Fibroblast of lung (primary cell): ENCODE measurements at regions not wholly inside any gene's neighbourhood (a gene's known extent, or its start where the extent isn't known, plus 50 kb on each side); places are given as distances from the start of the nearest gene placed in this dataset.

Source experiments
- EZH2 ChIP-seq: IDR thresholded peaks from 2 replicates; pipeline ENCODE4 v1.5.1; 2012; ENCODE audit warnings: low read length, control low read depth, mild to moderate bottlenecking; ENCODE audit errors: missing control alignments
- TF ChIP-seq, protein P1 (sequence below), 2 donors: IDR thresholded peaks in 1 of 2; conservative IDR thresholded peaks in 1 of 2; 1 replicate in 1 of 2; 2 replicates in 1 of 2; pipeline ENCODE4 v1.5.1; 2011 to 2012; ENCODE audit warnings: low read length in 2 of 2, control low read depth in 1 of 2, inconsistent platforms in 1 of 2, low read depth in 1 of 2, mild to moderate bottlenecking in 1 of 2

DNA sequence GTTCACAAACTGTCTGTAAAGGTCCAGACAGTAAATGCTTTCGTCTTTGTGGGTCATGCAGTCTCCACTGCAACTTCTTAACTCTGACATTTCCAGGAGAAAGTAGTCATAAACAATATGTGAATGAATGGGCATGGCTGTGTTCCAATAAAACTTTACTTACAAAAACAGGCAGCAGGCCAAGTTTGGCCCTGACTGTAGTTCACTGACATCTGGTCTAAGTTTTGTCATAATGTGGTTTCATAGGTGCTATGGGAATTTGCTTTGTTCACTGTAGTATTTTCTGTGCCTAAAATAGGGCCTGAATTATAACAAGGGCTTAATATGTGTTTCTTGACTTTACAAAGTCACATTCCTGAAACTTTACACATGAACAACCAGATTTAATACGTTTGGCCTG is 186.0 kb upstream of the KBTBD8 start:
- TF ChIP-seq, protein P1, sequence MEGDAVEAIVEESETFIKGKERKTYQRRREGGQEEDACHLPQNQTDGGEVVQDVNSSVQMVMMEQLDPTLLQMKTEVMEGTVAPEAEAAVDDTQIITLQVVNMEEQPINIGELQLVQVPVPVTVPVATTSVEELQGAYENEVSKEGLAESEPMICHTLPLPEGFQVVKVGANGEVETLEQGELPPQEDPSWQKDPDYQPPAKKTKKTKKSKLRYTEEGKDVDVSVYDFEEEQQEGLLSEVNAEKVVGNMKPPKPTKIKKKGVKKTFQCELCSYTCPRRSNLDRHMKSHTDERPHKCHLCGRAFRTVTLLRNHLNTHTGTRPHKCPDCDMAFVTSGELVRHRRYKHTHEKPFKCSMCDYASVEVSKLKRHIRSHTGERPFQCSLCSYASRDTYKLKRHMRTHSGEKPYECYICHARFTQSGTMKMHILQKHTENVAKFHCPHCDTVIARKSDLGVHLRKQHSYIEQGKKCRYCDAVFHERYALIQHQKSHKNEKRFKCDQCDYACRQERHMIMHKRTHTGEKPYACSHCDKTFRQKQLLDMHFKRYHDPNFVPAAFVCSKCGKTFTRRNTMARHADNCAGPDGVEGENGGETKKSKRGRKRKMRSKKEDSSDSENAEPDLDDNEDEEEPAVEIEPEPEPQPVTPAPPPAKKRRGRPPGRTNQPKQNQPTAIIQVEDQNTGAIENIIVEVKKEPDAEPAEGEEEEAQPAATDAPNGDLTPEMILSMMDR (conservative IDR thresholded peaks at IDR 0.05 in 1 of 2, IDR thresholded peaks at IDR 0.05 in 1 of 2; ENCODE audit: low read depth in 1 of 2, low read length in 2 of 2), result no peak
- TF ChIP-seq EZH2, result no peak
